Adipocyte (in vitro differentiated cells): ENCODE measurements at regions not wholly inside any gene's neighbourhood (a gene's known extent, or its start where the extent isn't known, plus 50 kb on each side); places are given as distances from the start of the nearest gene placed in this dataset.

Experiments used
- DNase-seq: peaks from one replicate; pipeline ENCODE4 v3.0.0-alpha.2; 2015; ENCODE audit warnings: low read depth
- H3K27me3 ChIP-seq: replicated peaks from 2 replicates; pipeline ENCODE4 v1.7.0; 2013; ENCODE audit warnings: mild to moderate bottlenecking, low read length, moderate library complexity; ENCODE audit not compliant: control insufficient read depth, insufficient read depth
- H3K36me3 ChIP-seq: 2 replicates; pipeline ENCODE4 v1.7.0; 2013; ENCODE audit warnings: low read length, mild to moderate bottlenecking, moderate library complexity; ENCODE audit not compliant: control insufficient read depth, insufficient read depth, severe bottlenecking
- H3K4me1 ChIP-seq: 2 replicates; pipeline ENCODE4 v1.7.0; 2013; ENCODE audit warnings: mild to moderate bottlenecking, low read length, moderate library complexity; ENCODE audit not compliant: control insufficient read depth, insufficient read depth
- H3K4me3 ChIP-seq: 2 replicates; pipeline ENCODE4 v1.7.0; 2013; ENCODE audit warnings: mild to moderate bottlenecking, low read length, moderate library complexity
- H3K9ac ChIP-seq: 2 replicates; pipeline ENCODE4 v1.7.0; 2013; ENCODE audit warnings: mild to moderate bottlenecking, low read length, moderate library complexity
- H3K9me3 ChIP-seq: 2 replicates; pipeline ENCODE4 v1.7.0; 2013; ENCODE audit warnings: mild to moderate bottlenecking, low read length, moderate library complexity; ENCODE audit not compliant: control insufficient read depth

- H3K4me1 ChIP-seq, result no peaks in the 10 kb centered on the region
- no peaks in the 10 kb centered on the region for H3K9me3 ChIP-seq
- H3K9ac ChIP-seq, result no peak overlapping the region
- H3K27me3 ChIP-seq, result no peaks in the 10 kb centered on the region
- peak; percentile 38 for DNase-seq
- no peaks in the 10 kb centered on the region for H3K36me3 ChIP-seq
- no peak overlapping the region for H3K4me3 ChIP-seq
Measured at GRCh38 chr2:101571951-101572350, 97.0 kb upstream of the RFX8 start.

GRCh38 chr2:101569886-101570520 is 95.1 kb upstream of the RFX8 start:
- Histone ChIP-seq H3K36me3 (no peaks in the 10 kb centered on the region), H3K9me3 (no peaks in the 10 kb centered on the region), H3K9ac (no peak overlapping the region), H3K4me1 (no peaks in the 10 kb centered on the region), H3K27me3 (peaks cover 7% of the 10 kb centered on the region), H3K4me3 (no peak overlapping the region)
- no peak for DNase-seq

- no peak overlapping the region for H3K9ac ChIP-seq
Measured at GRCh38 chr2:101568969-101569368, 94.1 kb upstream of the RFX8 start.

GRCh38 chr2:101566632-101567228 is 91.8 kb upstream of the RFX8 start:
- Histone ChIP-seq H3K27me3 (peaks cover 16% of the 10 kb centered on the region), H3K4me3 (no peak overlapping the region), H3K9me3 (no peaks in the 10 kb centered on the region), H3K4me1 (no peaks in the 10 kb centered on the region), H3K9ac (no peak overlapping the region), H3K36me3 (no peaks in the 10 kb centered on the region)
- DNase-seq, result no peak

More at GRCh38 chr2:101568969-101569368, 94.1 kb upstream of the RFX8 start:
- peaks cover 7% of the 10 kb centered on the region for H3K27me3 ChIP-seq
- H3K9me3 ChIP-seq, result no peaks in the 10 kb centered on the region
- H3K36me3 ChIP-seq, result no peaks in the 10 kb centered on the region
- no peak overlapping the region for H3K4me3 ChIP-seq
- H3K4me1 ChIP-seq, result no peaks in the 10 kb centered on the region
- no peak for DNase-seq

- Histone ChIP-seq H3K9ac (no peak overlapping the region), H3K4me3 (no peak overlapping the region), H3K4me1 (peaks cover 8% of the 10 kb centered on the region), H3K36me3 (no peaks in the 10 kb centered on the region), H3K27me3 (peaks cover 16% of the 10 kb centered on the region), H3K9me3 (peaks cover 3% of the 10 kb centered on the region)
- no peak for DNase-seq
Measured at GRCh38 chr2:101563849-101564248, 88.9 kb upstream of the RFX8 start.

GRCh38 chr2:101560780-101561315 is 85.9 kb upstream of the RFX8 start:
- no peak for DNase-seq
- Histone ChIP-seq H3K36me3 (no peaks in the 10 kb centered on the region), H3K4me3 (no peak overlapping the region), H3K4me1 (peaks cover 11% of the 10 kb centered on the region), H3K9ac (no peak overlapping the region), H3K27me3 (peaks cover 11% of the 10 kb centered on the region), H3K9me3 (peaks cover 3% of the 10 kb centered on the region)

- Histone ChIP-seq H3K27me3 (peaks cover 9% of the 10 kb centered on the region), H3K9ac (no peak overlapping the region), H3K4me3 (peak overlapping the region; percentile 65), H3K9me3 (peaks cover 3% of the 10 kb centered on the region), H3K4me1 (peaks cover 11% of the 10 kb centered on the region), H3K36me3 (no peaks in the 10 kb centered on the region)
- DNase-seq, result peak; percentile 10
Measured at GRCh38 chr2:101559551-101559950, 84.6 kb upstream of the RFX8 start.

- Histone ChIP-seq H3K4me1 (peaks cover 11% of the 10 kb centered on the region), H3K9ac (peak overlapping the region; percentile 25), H3K4me3 (peak overlapping the region; percentile 65), H3K27me3 (peaks cover 9% of the 10 kb centered on the region), H3K36me3 (no peaks in the 10 kb centered on the region), H3K9me3 (peaks cover 3% of the 10 kb centered on the region)
- peak; percentile 73 for DNase-seq
Measured at GRCh38 chr2:101558740-101559525, 84.0 kb upstream of the RFX8 start.

GRCh38 chr2:101556033-101556459 is 81.1 kb upstream of the RFX8 start:
- H3K27me3 ChIP-seq, result no peaks in the 10 kb centered on the region
- H3K36me3 ChIP-seq, result no peaks in the 10 kb centered on the region
- H3K4me1 ChIP-seq, result peaks cover 11% of the 10 kb centered on the region
- H3K9me3 ChIP-seq, result peaks cover 3% of the 10 kb centered on the region
- H3K4me3 ChIP-seq, result no peak overlapping the region
- no peak overlapping the region for H3K9ac ChIP-seq
- no peak for DNase-seq

GRCh38 chr2:101551336-101551888 is 76.5 kb upstream of the RFX8 start:
- H3K9me3 ChIP-seq, result no peaks in the 10 kb centered on the region
- no peak for DNase-seq
- no peak overlapping the region for H3K4me3 ChIP-seq
- no peak overlapping the region for H3K9ac ChIP-seq
- H3K4me1 ChIP-seq, result peaks cover 6% of the 10 kb centered on the region
- no peaks in the 10 kb centered on the region for H3K27me3 ChIP-seq
- no peaks in the 10 kb centered on the region for H3K36me3 ChIP-seq

- Histone ChIP-seq H3K4me3 (no peak overlapping the region), H3K36me3 (no peaks in the 10 kb centered on the region), H3K27me3 (no peaks in the 10 kb centered on the region), H3K4me1 (peaks cover 11% of the 10 kb centered on the region), H3K9ac (no peak overlapping the region), H3K9me3 (no peaks in the 10 kb centered on the region)
- DNase-seq, result no peak
Measured at GRCh38 chr2:101550555-101550954, 75.6 kb upstream of the RFX8 start.
